Pulmonary artery endothelial cell (primary cell): ENCODE measurements at regions not wholly inside any gene's neighbourhood (a gene's known extent, or its start where the extent isn't known, plus 50 kb on each side); places are given as distances from the start of the nearest gene placed in this dataset.
A peak's percentile ranks its signal among the peaks of the same experiment; 100 is the strongest.

ENCODE experiments used
- DNase-seq: peaks from one replicate; pipeline ENCODE4 v3.0.0-alpha.2; 2011; ENCODE audit warnings: low read depth, low spot score

DNA sequence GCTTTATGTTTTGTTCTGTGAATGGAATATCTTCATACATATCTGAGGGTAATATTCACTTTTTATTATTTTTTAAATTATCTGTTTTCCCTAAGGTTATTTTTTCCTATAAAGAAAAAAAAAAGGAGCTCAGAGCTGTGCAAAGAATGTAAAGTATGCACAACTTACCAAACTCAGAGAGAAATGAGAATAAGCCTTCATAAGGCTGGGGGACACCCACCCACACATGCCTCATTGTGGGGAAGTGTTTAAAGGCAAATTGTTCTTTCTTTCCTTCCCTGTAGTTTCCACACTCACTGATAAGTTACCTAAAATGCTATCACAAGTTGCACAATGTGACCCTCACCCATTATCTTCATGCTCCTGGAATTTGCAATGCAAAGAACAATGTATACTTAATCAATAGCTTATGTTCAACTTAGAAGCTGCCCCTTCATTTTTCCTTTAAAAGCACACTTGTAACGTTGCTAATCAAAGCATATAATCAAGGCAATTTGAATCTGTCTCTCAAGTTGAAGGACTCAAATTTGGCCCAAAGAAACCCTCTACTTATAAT lies 108.1 kb downstream of the GNAT3 start:
- no peak for DNase-seq

DNA sequence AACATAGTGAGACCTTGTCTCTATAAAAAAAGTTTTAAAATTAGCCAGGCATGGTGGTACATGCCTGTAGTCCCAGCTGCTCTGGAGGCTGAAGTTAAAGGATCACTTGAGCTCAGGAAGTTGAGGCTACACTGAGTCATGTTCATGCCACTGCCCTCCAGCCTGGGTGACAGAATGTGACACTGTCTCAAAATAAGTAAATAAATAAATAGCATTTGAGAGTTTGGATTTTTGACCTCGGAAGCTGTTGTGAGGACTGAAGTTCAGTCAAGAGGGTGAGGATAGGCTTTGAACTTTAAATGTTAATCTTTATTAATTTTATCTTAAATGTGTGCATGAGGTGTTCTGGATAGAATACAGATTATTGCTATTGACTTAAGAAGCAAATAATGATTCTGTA lies 110.2 kb downstream of the GNAT3 start:
- no peak for DNase-seq

DNA sequence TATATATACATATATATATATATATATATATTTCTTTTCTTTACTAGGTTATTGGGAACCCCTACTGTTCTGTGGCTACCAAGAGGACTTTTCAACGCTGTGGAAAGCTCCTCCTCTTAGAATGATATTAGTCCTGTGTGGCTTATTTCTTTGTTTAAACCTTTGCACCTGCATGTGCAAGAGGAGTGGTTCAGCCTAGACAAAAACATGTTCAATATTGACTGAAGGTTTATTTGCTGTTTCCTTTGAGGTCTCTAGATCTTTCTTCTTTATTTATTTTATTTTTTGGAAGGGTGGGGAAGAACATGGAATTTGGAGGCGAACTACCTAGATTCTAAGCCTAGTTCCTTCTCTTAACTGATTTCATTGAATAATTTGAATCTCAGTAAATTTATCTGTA lies 118.1 kb downstream of the GNAT3 start:
- no peak for DNase-seq

DNA sequence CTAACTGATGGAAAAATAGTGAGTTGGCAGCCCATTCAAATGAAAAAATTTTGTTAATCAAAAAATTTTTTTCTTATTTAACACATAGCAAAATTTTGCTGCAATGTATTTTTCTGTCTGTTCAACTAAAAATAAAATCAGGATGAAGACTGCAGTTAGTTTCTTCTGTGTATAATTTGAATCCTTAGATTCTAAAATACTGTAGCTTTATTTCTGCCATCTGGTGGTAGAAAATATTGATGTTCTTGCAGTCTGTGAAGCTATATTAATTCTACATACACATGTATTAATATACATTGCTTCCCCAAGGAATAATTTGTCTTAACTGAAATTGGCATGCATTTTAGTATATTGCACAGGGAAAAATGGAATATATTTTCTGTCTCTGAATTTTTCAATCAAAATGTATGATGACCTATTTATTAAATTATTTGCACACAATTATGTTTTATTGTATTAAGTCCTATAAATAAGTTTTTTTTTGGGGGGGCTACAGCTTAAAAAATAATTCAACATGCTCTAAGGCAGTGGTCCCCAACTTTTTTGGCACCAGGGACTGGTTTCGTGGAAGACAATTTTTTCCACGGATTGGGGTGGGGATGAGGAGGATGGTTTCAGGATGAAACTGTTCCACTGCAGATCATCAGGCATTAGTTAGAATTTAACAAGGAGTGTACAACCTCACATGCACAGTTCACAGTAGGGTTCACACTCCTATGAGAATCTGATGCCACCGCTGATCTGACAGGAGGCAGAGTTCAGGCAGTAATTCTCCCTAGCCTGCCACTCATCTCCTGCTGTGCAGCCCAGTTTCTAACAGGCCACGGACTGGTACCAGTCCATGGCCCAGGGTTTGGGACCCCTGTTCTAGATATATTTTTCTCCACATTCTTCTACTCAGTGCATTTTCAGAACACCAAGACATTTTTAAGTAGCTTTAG lies 119.4 kb downstream of the GNAT3 start:
- no peak for DNase-seq

DNA sequence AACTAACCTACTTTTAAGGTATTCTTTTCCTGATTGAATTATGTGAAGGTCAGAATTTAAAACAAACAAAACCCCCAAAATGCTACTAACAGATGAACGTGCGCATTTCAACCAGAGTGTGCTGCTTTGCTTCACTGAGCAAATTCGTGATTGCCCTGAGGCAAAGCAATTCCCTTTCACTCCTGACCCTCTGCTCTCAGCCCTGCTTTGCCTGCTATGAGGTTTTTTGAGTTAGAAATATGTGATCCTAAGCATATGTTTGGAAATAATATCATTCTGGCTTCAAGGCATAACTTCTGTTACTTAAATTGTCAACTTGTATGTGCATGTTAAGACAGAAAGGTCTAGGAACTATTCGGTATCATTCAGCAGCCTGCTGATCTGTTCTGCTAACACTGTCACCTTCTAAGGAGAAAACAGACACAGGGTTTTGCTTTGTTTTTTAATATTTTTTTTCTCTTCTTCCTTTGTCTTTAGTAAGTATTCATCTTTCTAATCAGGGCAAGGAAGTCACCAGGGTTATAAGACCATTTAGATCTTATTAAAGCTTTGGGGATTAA lies 124.2 kb downstream of the GNAT3 start:
- no peak for DNase-seq

DNA sequence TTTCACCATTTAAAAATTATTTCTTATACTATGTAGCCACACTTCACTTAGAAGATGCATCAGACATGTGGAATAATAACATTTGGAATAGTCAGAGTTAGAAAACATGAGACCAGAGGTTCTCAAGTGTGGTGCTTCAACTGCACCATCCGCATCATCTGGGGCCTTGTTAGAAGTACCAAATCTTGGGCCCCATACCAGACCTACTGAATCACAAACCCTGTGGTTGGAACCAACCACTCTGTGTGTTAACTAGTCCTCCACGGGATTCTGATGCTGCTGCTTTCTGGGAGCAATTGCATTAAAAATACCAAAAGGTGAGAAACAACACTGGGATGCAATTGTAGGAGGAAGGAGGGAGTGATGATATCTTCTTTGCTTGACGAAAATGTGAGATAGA lies 125.2 kb downstream of the GNAT3 start:
- DNase-seq, result no peak

DNA sequence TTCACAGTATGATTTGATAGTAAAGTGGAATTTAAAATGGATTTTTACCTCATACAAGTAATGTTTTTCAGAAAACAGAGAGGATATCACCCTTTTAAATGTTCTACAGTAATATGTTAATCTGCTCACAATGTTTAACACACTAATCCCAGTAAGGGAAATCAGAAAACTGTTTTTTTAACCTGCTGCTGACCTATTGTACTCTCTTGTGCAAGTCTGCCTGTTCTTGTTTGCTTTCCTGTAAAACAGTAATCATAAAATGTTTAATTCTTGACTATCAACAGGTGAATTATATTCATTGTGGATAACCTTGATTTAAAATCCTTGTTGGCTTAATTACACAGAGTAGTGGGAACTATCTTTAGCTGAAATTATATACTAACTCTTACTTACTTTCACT lies 126.4 kb downstream of the GNAT3 start:
- peak; percentile 24 for DNase-seq

DNA sequence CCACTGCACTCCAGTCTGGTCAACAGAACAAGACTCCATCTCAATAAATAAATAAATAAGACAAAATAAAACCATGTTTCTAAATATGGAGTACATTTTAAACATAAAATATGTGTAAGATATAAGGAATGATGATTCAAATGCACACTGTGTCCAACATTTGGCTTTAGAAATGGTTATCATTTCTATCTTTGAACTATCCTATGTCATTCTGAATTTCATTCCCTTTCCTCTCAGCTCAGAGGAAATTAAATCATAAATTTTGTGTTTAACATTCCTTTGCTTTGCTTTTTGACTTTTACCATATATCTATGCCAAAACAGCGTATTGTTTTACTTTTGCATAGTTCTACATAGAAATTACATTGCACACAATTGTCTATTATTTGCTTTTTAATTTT lies 130.9 kb downstream of the GNAT3 start:
- DNase-seq, result no peak

DNA sequence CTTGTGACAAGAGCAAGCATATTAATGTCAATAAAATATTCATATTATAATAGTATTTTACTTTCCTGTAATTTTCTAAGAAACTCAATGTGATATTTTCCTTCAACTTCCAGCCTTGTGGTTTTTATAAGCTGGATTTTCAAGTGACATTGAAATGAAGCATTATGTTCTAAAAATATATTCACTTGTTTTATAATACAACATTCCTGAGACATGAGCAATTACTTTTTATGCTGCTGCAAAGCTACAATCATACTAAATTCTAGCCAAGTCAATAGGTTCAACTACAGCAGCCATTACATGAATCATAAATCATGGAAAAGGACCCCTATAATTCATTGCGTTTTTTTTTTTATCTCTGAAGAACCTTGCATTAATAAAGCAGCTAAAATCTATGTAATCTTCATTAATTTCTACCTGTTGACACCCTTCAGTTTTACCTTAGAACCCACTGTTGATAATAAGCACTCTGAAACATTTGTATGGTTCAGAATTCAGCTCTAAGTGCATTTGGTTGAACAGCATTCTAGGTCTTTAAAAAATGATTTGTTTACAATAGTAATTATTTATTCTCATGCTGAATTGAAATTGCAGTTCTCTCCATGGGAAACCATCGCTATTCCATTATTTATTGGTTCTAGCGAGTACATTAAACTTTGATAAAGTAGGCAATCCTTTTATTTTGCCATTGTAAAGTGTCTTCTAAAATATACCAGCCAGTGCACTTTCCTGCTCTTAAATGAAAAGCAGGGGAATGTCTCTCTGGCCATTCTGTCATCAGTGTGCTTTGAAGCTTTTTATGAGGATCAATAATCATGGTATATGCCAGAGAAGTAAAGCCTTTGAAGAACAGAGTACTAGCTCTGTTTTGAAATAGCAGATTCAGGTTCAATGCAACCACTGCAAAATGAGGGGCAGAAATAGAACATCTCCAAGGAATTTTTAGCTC lies 132.6 kb downstream of the GNAT3 start:
- no peak for DNase-seq

DNA sequence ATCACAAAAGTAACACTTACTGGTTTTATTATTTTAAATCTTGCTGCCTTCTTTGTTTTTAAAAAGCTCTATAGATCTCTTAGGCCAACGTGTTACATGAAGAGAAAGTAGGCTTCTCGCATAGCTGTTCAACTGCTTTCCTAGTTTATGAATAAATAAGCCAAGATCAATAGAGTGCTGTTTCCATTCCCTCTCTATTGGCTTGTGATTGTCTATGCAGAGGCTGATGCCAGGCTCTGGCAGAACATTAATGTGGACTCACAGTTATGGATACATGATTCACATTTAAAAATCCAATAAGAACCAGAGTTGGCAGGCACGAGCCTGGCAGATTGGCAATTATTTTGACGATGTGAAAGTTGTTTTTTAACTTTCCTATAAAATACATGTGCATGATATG lies 137.5 kb downstream of the GNAT3 start:
- no peak for DNase-seq

DNA sequence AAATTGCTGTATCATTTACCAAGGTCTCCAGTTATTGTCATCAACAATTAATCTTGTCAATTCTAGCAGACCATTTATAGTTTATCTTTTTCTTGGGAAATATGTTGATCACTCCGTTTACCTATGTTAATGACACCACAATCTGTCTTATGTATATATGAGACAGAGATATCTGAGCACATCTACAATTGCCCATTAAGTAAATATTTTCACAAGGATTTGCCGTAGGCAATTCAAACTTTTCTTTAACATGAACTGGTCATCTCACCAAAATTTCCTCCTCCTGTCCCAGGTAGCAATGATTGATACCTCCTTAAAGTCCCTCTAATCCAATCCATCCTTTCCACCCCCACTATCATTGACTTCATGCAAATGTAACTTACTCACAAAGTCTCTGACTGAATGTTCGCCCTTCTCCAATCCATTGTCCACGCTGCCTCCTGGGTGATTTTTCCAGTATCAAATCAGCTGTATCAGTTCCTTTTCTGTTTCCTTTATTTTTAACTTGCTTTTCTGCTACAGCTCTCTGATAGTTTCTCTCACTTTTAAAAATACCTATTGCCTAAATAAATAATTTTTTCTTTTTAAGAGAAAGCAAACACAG lies 138.3 kb downstream of the GNAT3 start:
- no peak for DNase-seq

DNA sequence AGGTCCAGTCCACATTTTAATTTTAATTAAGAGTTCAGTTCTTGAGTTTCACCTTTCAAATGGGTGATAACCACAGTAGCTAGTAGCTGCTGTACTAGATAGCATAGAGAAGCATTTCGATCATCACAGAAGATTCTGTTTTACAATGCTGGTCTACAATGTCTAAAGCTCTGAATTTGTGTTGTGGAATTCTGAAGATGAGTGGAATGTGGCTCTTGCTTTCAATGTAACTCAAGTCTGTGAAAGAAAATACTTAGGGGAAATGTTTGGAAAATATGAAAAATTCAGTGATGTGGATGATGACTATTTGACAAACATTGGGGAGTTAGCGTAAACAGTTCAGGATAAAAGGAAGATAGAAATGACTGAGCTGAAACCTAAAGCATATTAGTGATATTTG lies 139.4 kb downstream of the GNAT3 start:
- no peak for DNase-seq

DNA sequence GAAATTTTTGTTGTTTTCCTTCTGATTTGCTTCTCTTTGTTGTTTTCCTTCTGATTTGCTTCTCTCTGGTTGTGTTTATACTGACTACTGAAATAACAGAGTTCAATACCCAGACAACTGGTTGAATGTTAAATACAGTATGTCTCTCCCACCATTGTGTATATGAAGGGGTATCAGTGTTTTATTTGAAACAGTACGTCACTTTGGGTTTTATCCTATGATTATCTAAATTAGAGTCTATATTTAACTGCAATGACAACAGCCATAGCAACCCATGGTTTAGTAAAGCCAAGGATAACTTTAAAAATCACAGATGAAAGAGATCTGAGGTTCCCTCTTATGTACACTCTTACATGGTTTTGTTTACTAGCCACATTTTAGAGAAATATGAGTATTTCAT lies 141.3 kb downstream of the GNAT3 start:
- no peak for DNase-seq

DNA sequence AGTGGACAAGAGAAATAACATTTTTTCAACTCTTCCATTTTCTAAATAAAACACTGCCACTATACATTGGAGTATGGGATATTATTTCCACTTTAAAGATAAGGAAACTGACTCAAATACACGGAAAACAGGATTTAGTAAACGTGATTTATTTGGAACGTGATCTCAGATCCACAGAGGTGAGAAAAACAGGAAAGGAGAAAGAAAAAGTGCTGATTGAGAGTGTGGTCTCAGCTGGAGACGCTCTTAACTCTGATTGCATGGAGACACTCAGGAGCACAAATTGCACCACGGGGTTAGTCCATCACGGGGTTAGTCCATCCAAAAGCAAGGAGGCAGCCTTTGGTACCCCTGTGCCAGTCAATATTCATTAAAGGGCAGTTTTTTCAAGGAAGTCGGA lies 142.5 kb downstream of the GNAT3 start:
- no peak for DNase-seq

DNA sequence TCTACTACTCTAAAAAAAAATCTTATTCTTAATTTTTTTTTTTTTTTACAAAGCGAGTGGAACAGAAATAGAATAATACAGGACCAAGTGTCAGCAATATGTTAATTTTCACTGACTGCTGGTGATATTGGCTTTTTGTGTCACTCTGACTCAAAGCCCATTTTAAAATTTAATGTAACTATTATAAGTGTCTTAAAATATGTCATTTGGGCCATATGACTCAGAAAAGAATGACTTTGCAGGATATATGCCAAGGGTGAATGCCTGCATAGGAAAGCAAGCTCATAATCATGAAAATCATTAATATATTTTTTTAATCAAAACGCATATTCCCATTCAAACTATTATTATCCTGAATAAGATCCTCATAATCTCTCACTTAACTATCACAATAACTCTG lies 149.2 kb downstream of the GNAT3 start:
- DNase-seq, result no peak

DNA sequence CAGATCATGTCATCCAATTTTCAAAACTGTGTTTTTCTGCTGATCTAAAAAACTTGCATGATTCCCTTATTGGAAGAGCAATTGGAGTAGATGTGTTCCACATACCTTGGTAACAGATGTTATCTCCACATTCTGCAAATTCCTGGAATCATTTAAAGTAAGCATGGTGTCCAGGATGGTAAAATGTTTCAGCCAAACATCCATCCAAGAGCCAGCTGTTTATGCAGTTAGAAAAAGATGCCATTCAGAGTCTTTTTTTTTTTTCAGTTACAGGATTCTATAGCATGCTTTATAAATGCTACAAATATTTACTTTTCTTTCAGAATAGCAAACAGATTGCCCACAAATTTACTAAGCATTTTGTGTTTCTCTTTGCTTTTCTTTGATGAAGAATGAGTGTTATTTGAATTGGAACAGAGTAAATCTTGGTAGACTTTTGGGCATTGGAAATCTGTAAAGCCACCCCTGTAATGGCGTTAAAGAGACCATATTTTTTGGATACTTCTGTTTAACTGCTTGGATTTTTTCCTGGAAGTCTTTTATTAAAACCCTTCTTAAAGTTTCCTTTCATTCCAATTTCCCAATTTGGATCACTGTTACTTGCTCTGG lies 149.8 kb downstream of the GNAT3 start:
- DNase-seq, result no peak

DNA sequence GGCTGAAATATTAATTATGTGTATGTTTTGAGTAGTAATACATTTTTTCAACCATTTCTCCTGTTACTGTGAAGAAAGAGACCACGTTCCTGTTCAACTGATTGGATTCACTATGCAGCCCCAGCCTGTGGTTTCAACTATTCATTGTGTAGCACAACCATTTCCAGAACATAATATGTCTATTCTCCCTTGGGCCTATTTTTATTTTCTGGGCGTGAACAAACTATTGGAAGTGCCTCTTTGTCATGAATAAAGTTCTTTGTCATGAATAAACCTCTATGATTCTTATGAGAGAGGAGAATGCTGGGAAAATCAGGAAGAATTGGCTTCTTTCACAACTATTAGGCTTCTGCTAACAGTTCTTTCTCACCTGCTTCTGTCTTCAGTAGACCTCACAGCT lies 152.4 kb downstream of the GNAT3 start:
- no peak for DNase-seq

DNA sequence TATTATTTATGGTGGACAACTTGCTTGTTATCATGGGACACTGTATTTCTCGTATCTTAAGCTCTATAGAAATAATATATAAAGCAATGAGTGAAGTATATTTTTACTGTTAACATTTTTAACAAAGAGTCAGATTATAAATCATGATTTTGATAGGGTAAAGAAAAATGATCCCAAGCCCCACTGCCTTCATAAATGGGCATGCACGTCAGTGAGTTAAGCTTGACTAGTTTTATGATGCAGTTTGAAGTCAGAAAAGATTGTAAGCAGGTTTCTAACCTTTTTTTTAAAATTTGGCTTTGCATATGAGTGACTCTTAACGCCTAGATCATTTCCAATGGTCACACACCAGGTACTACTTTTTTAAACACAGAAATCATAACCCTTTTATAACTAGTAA lies 152.8 kb downstream of the GNAT3 start:
- DNase-seq, result no peak

DNA sequence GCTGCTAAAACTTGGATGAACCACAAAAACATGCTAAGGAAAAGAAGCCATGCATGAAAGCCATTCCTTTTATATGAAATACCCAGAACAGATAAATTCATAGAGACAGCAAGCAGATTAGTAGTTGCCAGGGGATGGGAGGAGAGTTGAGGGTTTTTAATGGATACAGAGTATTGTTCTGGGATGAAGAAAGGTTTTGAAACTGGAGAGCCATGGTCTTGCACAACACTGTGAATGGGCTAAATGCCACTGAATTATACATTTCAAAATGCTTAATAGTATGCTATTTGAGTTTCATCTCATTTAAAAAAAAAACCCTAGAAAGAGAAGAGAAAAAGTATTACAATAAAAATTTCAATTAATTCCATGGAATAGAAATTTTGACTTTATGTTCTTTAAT lies 154.3 kb downstream of the GNAT3 start:
- DNase-seq, result no peak

DNA sequence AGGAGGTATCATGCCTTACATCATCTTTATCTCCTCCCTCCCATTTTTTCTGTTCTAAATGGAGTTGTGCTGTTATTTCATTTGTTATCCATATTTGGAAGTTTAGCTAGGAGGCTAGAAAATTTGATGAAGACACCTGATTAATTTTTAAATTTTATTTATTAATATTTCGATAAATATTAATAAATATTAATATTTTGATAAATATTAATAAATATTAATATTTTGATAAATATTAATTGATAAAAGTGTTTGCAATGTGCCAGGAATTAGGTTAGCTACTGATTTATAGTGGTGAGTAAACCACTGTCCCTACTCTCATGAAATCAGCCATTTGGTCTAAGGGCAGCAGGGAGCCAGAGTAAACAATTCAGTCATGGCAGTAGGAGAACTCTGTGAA lies 161.4 kb downstream of the GNAT3 start:
- no peak for DNase-seq

DNA sequence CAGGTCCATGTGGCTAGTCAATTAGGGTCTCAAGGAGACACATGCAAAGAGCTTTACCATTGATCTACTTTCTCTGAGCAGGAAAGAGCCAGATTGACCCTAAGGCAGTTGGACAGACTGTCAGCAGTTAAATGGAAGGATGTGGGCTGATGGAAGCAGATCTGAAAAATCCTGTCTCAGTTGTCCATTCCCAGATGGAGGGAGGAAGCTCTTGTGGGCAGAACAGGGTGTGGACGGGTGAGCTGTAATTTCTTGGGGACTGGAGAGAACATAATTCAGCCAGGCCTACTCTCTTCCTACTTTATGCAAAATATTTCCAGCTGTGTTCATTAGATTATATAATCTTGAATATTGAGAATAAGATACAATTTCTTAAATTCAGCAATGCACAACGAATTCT lies 163.6 kb downstream of the GNAT3 start:
- DNase-seq, result no peak
